IPS-11a (cell line): ENCODE measurements at regions not wholly inside any gene's neighbourhood (a gene's known extent, or its start where the extent isn't known, plus 50 kb on each side); places are given as distances from the start of the nearest gene placed in this dataset.

Experiments
- H3K4me3 ChIP-seq: one replicate; pipeline ENCODE4 v1.5.1; 2013; ENCODE audit warnings: low read depth, low read length, control low read depth

GRCh38 chr3:117434661-117435412, 725.3 kb downstream of the TUSC7 start:
- H3K4me3 ChIP-seq, result no peak overlapping the region

GRCh38 chr3:117435506-117435905, 725.9 kb downstream of the TUSC7 start:
- H3K4me3 ChIP-seq, result no peak overlapping the region

- no peak overlapping the region for H3K4me3 ChIP-seq
These were observed 730.2 kb downstream of the TUSC7 start for GRCh38 chr3:117439812-117440211.

DNA sequence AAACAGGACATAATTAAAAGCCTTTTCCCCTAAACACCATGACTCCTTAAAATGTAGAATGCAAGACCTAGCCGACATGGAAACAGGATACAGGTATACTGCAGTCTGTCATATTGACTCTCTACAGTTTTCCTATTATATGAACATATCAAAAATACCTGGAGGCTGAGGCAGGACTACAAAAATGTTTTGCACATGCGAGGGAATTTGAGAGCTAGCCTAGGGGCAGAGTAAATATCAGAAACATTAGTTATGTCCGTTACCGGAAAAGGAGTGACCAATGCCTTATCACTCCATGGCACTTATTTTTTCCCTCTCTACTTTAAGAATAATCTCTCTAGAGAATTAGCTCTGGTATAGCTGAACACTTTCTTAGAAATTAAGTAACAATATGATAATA, 732.3 kb downstream of the TUSC7 start:
- H3K4me3 ChIP-seq, result no peak overlapping the region

GRCh38 chr3:117442566-117442965, 733.0 kb downstream of the TUSC7 start:
- no peak overlapping the region for H3K4me3 ChIP-seq

DNA sequence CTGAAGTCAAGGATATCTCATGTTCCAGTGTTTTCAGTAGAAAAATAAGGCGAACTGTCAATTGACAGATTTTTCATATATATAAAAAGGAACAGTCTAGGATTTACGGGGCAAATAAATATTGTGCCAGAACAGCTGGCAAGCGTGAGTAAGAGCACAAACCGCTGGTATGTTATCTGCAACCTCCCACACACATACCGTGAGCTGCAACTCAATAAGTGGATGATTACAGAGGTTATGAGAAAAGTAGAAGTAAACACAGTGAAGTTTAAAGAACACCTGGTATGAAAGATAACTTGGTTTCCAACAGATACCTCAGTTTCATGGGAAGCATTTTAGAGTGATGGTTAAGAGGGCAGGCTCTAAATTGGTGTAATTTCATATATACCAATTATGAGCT, 733.4 kb downstream of the TUSC7 start:
- no peak overlapping the region for H3K4me3 ChIP-seq

GRCh38 chr3:117444175-117444574, 734.6 kb downstream of the TUSC7 start:
- no peak overlapping the region for H3K4me3 ChIP-seq

GRCh38 chr3:117447419-117447818, 737.8 kb downstream of the TUSC7 start:
- H3K4me3 ChIP-seq, result no peak overlapping the region

GRCh38 chr3:117450026-117450425, 740.4 kb downstream of the TUSC7 start:
- H3K4me3 ChIP-seq, result no peak overlapping the region

- H3K4me3 ChIP-seq, result no peak overlapping the region
These were observed 744.7 kb downstream of the TUSC7 start for GRCh38 chr3:117454254-117454653.

DNA sequence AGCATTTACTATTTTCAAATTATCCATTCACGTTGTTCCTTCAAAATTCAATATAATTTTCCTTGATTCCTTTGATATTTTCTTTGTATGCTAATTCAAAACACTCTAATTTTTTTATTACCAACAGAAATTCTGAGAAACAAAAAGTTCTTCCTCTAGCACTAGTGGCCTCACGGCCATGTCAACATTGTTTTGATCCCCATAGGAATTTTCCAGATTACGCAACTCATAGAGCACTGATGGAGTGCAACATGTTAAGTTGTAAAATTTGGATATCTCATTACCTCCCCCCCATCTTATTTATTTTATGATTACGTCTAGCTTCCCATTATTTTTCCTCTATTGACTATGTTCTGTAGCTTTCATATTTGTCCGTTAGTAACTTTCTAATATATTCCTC, 745.3 kb downstream of the TUSC7 start:
- no peak overlapping the region for H3K4me3 ChIP-seq

- no peak overlapping the region for H3K4me3 ChIP-seq
These were observed 746.2 kb downstream of the TUSC7 start for GRCh38 chr3:117455782-117456181.

DNA sequence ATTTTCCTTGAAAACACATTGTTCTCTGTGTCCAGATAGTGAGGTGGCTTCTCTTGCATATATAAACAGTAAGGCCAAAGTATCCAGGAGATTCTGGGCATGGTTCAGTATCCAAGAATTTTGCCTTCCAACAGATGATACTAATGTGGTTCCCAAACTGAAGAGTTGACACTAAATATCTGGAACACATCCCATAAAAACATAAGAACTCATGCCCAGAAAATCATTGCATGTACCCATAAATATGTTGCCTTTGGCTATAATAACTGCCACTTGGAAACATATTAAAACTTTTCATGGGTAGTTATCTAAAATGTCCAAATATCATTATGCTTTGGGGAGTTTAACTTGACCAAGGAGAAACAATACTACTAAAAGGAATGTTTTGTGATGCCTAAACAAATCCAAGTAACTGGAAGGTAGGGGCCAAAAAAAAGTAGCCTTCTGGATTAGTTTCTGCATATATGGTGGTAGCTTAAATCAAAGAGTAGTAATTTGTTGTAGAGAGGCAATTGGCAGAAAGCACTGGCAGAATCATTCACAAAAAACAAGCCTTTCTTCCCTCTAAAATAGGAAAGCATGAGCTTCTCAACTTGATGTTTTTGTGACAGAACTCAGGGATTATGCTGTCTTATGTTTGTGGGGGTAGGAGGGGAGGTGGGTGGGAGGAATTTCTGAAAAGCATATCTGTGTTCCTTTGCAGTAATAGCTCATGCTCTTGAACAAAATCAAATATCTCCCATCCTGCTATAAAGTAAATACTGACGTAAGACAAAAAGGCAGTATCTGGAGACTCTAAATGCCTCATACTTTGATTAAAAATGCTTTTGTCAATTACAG, 753.9 kb downstream of the TUSC7 start:
- H3K4me3 ChIP-seq, result no peak overlapping the region

DNA sequence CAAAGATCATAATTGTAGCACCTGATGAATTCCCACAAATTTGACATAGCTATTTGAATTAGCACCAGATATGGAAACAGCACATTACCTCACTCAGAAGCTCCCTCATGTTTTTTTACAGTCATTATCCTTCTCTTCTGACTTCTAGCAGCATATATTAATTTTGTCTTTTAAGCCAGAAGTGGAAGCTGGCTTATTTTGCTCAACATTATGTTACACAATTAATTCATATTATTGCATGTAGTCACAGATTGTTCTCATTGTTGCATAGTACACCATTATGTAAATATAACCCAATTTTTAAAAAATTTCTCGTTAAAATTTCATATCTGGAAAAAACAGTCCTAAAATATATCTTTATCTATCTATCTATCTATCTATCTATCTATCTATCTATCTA, 762.3 kb downstream of the TUSC7 start:
- no peak overlapping the region for H3K4me3 ChIP-seq

DNA sequence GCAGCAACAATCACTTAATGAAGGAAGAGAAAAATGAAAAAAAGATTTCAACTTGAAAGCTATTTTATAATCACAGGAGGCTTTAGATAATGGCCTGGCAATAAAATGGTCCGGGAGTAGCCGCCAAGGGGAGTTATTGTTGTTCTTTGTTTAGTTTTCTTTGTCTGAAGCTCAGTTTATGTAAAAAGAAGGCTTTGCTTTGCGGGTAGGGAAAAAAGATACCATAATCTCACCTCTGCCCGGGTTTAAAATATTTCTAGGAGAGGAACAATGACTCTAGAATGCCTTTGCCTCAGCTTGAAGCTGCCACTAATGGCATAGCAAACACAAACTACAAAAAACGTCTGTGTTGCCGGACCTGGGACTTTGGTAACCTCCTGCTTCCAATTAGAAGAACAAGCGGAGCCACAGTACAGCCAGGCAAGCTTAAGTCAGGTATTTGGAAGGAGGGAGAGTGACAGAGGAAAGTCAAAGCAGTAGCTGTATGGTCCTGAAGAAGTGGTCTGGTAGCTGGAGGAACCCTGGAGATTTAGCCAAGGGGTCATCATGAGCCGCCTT, 764.5 kb downstream of the TUSC7 start:
- H3K4me3 ChIP-seq, result no peak overlapping the region

DNA sequence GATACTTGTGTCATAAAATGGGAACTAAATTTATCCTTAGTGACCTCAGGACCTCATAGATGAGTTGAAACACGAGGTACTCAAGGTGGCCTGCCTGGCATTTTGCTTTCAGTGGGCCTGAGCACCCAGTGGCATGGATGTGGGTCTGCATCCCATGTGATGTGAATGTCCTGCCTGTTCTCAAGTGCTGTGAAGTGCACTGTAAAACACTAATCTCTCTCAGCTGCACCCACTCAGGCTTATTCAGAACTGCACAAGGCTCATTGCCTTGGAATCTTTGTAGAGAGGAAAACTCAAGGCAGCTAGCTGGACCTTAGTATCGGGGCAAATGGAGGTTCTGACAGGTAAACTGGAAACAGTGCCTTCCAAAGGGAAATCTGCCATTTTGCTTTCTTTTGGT, 767.0 kb downstream of the TUSC7 start:
- no peak overlapping the region for H3K4me3 ChIP-seq

- no peak overlapping the region for H3K4me3 ChIP-seq
These were observed 767.7 kb downstream of the TUSC7 start for GRCh38 chr3:117477214-117477755.

- no peak overlapping the region for H3K4me3 ChIP-seq
These were observed 769.5 kb downstream of the TUSC7 start for GRCh38 chr3:117479095-117479494.

- no peak overlapping the region for H3K4me3 ChIP-seq
These were observed 770.9 kb downstream of the TUSC7 start for GRCh38 chr3:117480525-117480924.

DNA sequence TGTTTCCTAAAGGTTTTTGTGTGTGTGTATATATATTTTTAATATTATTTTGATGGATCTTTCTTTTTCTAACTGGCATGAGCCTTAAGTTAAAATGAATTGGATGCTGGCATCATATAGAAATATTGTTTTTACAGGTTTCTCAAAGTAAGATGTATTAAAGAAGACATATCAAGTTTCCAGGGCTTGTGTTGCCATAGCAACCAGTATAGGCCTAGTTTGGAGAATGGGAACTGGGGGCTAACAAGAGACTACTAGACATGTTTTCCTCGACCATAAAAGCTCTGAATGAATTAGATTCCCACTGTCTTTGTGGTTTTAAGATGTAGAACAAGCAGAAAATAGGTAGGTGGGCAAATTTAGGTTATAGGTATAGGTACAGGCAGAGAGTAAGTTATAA, 771.4 kb downstream of the TUSC7 start:
- H3K4me3 ChIP-seq, result no peak overlapping the region

DNA sequence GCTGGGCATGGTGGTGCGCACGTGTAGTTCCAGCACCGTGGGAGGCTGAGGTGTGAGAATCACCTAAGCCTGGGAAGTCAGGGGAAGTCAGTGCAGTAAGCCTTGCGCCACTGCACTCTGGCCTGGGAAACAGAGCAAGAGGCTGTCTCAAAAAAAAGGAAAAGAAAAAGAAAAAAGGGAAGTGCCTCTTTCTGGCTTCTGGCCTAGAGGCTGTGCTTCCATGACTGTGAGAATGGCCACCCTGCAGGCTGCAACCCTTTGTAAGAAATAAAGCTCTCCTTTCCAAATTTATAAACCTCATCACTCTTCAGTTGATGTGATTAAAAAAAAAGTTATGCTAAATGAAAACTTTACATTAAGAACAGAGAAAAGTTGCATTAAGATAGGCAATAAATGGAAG, 774.3 kb downstream of the TUSC7 start:
- H3K4me3 ChIP-seq, result no peak overlapping the region

DNA sequence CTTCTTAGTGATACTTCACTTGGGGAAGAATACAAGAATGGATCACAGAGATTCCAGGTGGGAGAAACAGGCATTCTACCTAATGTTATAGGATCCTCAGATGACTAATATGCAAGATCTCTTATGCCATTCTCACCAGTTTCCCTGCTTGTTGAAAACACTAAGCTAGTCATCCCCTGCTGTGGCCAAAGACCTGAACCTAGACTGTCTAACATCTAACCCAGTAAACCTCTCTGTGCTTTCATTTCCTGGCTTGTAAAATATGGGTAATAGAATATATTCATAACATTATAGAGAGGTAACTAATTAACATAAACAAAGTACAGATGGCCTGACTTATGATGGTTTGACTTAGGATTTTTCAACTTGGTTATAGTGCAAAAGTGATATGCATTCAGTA, 776.3 kb downstream of the TUSC7 start:
- no peak overlapping the region for H3K4me3 ChIP-seq
